ENCODE measurements at regions not wholly inside any gene's neighbourhood (a gene's known extent, or its start where the extent isn't known, plus 50 kb on each side); places are given as distances from the start of the nearest gene placed in this dataset.
"Not testable (repeated sequence)": the region's sequence is repeated elsewhere in the genome, so short reads cannot be mapped to it uniquely, and the experiment has no call there.

- no peak for DNase-seq (ENCODE audit: low read depth in 2 of 2)
Measured at GRCh38 chr9:129317179-129318011, 139.3 kb upstream of the IER5L start.

- DNase-seq (ENCODE audit: low read depth in 2 of 2), result no peak
Measured at GRCh38 chr9:129316281-129317030, 138.4 kb upstream of the IER5L start.

GRCh38 chr9:129313331-129313955 is 135.4 kb upstream of the IER5L start:
- DNase-seq (ENCODE audit: low read depth in 2 of 2), result no peak

- no peak for DNase-seq (ENCODE audit: low read depth in 2 of 2)
Measured at GRCh38 chr9:129312251-129313122, 134.4 kb upstream of the IER5L start.

GRCh38 chr9:129311643-129312042 is 133.6 kb upstream of the IER5L start:
- DNase-seq (ENCODE audit: low read depth in 2 of 2), result no peak

GRCh38 chr9:129310666-129311350 is 132.7 kb upstream of the IER5L start:
- DNase-seq (ENCODE audit: low read depth in 2 of 2), result no peak

GRCh38 chr9:129309906-129310305 is 131.8 kb upstream of the IER5L start:
- DNase-seq (ENCODE audit: low read depth in 2 of 2), result no peak

GRCh38 chr9:129309041-129309430 is 131.0 kb upstream of the IER5L start:
- no peak for DNase-seq (ENCODE audit: low read depth in 2 of 2)

GRCh38 chr9:129307227-129307970 is 129.3 kb upstream of the IER5L start:
- DNase-seq (ENCODE audit: low read depth in 2 of 2), result no peak

- DNase-seq (ENCODE audit: low read depth in 2 of 2), result no peak
Measured at GRCh38 chr9:129306318-129306973, 128.4 kb upstream of the IER5L start.

- no peak for DNase-seq (ENCODE audit: low read depth in 2 of 2)
Measured at GRCh38 chr9:129305246-129305645, 127.2 kb upstream of the IER5L start.

GRCh38 chr9:129301941-129302340 is 123.9 kb upstream of the IER5L start:
- DNase-seq (ENCODE audit: low read depth in 2 of 2), result no peak

- DNase-seq (ENCODE audit: low read depth in 2 of 2), result not testable (repeated sequence)
Measured at GRCh38 chr9:129296195-129296594, 118.1 kb upstream of the IER5L start.

- DNase-seq (ENCODE audit: low read depth in 2 of 2), result no peak
Measured at GRCh38 chr9:129291041-129291501, 113.0 kb upstream of the IER5L start.

- DNase-seq (ENCODE audit: low read depth in 2 of 2), result no peak
Measured at GRCh38 chr9:129290606-129291005, 112.5 kb upstream of the IER5L start.

GRCh38 chr9:129289883-129290282 is 111.8 kb upstream of the IER5L start:
- no peak for DNase-seq (ENCODE audit: low read depth in 2 of 2)

GRCh38 chr9:129289131-129289731 is 111.2 kb upstream of the IER5L start:
- no peak for DNase-seq (ENCODE audit: low read depth in 2 of 2)

- no peak for DNase-seq (ENCODE audit: low read depth in 2 of 2)
Measured at GRCh38 chr9:129287619-129288305, 109.7 kb upstream of the IER5L start.
